IMR-90 (cell line): ENCODE measurements at regions not wholly inside any gene's neighbourhood (a gene's known extent, or its start where the extent isn't known, plus 50 kb on each side); places are given as distances from the start of the nearest gene placed in this dataset.
A peak's percentile ranks its signal among the peaks of the same experiment; 100 is the strongest.

Experiments used
- ATAC-seq: fragments of 200-7000 bp; cut with Tn5 transposase; 2 replicates; pipeline ENCODE4 v1.9.1; 2020; ENCODE audit warnings: low read depth, mild to moderate bottlenecking, moderate library complexity
- BruUV-seq: library from RNA; stranded (reverse); fragments of 400-500 nt; replicated peaks from 2 replicates; lab custom pipeline; 2021; lab: Mats Ljungman, UMichigan
- CTCF ChIA-PET: fragments of 300-600 bp; formaldehyde crosslinking; extraction: SDS; loops from one replicate; lab custom pipeline; 2021; ENCODE audit warnings: antibody characterized with exemption; lab: Yijun Ruan, JAX
- POLR2A ChIA-PET: fragments of 300-600 bp; sonication (Branson Sonifier 250); formaldehyde crosslinking; loops from one replicate; lab custom pipeline; 2022; ENCODE audit warnings: antibody characterized with exemption; ENCODE audit not compliant: unreplicated experiment; lab: Charles Lee
- DNase-seq: peaks from one replicate; pipeline ENCODE4 v3.0.0; 2013
- H2AFZ ChIP-seq: replicated peaks from 2 replicates; pipeline ENCODE3; 2013; ENCODE audit warnings: low read length, mild to moderate bottlenecking; ENCODE audit not compliant: poor library complexity
- H2AK5ac ChIP-seq: 2 replicates; pipeline ENCODE4 v1.6.1; 2013; ENCODE audit warnings: low read depth, low read length, inconsistent platforms
- H2AK9ac ChIP-seq: replicated peaks from 2 replicates; pipeline ENCODE3; 2013; ENCODE audit warnings: mild to moderate bottlenecking, low read depth, low read length, moderate library complexity; ENCODE audit not compliant: poor library complexity
- H2BK120ac ChIP-seq: 2 replicates; pipeline ENCODE4 v1.6.1; 2013; ENCODE audit warnings: low read depth, low read length, inconsistent platforms
- H2BK15ac ChIP-seq: 3 replicates; pipeline ENCODE4 v1.6.1; 2013; ENCODE audit warnings: low read depth, low read length, inconsistent platforms
- H2BK20ac ChIP-seq: 2 replicates; pipeline ENCODE4 v1.6.1; 2013; ENCODE audit warnings: low read depth, mild to moderate bottlenecking, inconsistent platforms, low read length, moderate library complexity
- H2BK5ac ChIP-seq: 2 replicates; pipeline ENCODE4 v1.6.1; 2013; ENCODE audit warnings: mild to moderate bottlenecking, low read depth, low read length, inconsistent platforms; ENCODE audit not compliant: poor library complexity, severe bottlenecking
- H3K14ac ChIP-seq: replicated peaks from 2 replicates; pipeline ENCODE4 v1.6.1; 2013; ENCODE audit warnings: low read depth, low read length, inconsistent platforms
- H3K18ac ChIP-seq: 2 replicates; pipeline ENCODE4 v1.6.1; 2013; ENCODE audit warnings: low read depth, low read length, control low read depth
- H3K23ac ChIP-seq: 2 replicates; pipeline ENCODE4 v1.6.1; 2013; ENCODE audit warnings: low read depth, low read length, inconsistent platforms
- H3K27ac ChIP-seq: 2 replicates; pipeline ENCODE4 v1.5.1; 2013; ENCODE audit warnings: mild to moderate bottlenecking, control low read depth, low read length; ENCODE audit not compliant: insufficient read depth
- H3K27me3 ChIP-seq: 2 replicates; pipeline ENCODE4 v1.6.1; 2013; ENCODE audit warnings: low read length; ENCODE audit not compliant: control insufficient read depth, insufficient read depth
- H3K36me3 ChIP-seq: 2 replicates; pipeline ENCODE4 v1.6.1; 2013; ENCODE audit warnings: low read length, mixed read lengths; ENCODE audit not compliant: control insufficient read depth, insufficient read depth
- H3K4ac ChIP-seq: 2 replicates; pipeline ENCODE4 v1.6.1; 2013; ENCODE audit warnings: low read depth, low read length, inconsistent platforms
- H3K4me1 ChIP-seq: 2 replicates; pipeline ENCODE4 v1.6.1; 2013; ENCODE audit warnings: low read length, mixed read lengths; ENCODE audit not compliant: control insufficient read depth, insufficient read depth
- H3K4me2 ChIP-seq: 2 replicates; pipeline ENCODE4 v1.6.1; 2013; ENCODE audit warnings: low read depth, mild to moderate bottlenecking, control low read depth, low read length, moderate library complexity
- H3K4me3 ChIP-seq: 2 replicates; pipeline ENCODE4 v1.5.1; 2013; ENCODE audit warnings: low read depth, mild to moderate bottlenecking, control low read depth, low read length, moderate library complexity; ENCODE audit not compliant: insufficient read depth
- H3K56ac ChIP-seq: 2 replicates; pipeline ENCODE4 v1.6.1; 2013; ENCODE audit warnings: low read length, inconsistent platforms; ENCODE audit not compliant: insufficient read depth; ENCODE audit errors: extremely low read depth
- H3K79me1 ChIP-seq, 2 experiments: 2 replicates each; pipeline ENCODE4 v1.6.1; 2013; ENCODE audit warnings: low read length in 2 of 2, inconsistent platforms in 1 of 2, low read depth in 1 of 2
- H3K9ac ChIP-seq: 2 replicates; pipeline ENCODE4 v1.6.1; 2013; ENCODE audit warnings: low read depth, low read length, control low read depth
- H3K9me1 ChIP-seq: 2 replicates; pipeline ENCODE4 v1.6.1; 2013; ENCODE audit warnings: low read length, inconsistent platforms; ENCODE audit not compliant: insufficient read depth
- H3K9me3 ChIP-seq: 2 replicates; pipeline ENCODE4 v1.6.1; 2013; ENCODE audit warnings: low read length; ENCODE audit not compliant: control insufficient read depth, insufficient read depth
- H4K20me1 ChIP-seq: 2 replicates; pipeline ENCODE4 v1.6.1; 2013; ENCODE audit warnings: low read length, inconsistent platforms; ENCODE audit not compliant: insufficient read depth
- H4K5ac ChIP-seq: 2 replicates; pipeline ENCODE4 v1.6.1; 2013; ENCODE audit warnings: mild to moderate bottlenecking, low read depth, low read length, control low read depth
- H4K8ac ChIP-seq, 2 experiments: 2 replicates each; pipeline ENCODE4 v1.6.1; 2013; ENCODE audit warnings: low read depth in 2 of 2, low read length in 2 of 2, control low read depth in 1 of 2, inconsistent platforms in 1 of 2
- H4K91ac ChIP-seq: 2 replicates; pipeline ENCODE4 v1.6.1; 2013; ENCODE audit warnings: low read depth, low read length, inconsistent platforms; ENCODE audit not compliant: insufficient read depth
- CEBPB ChIP-seq: IDR thresholded peaks from 2 replicates; pipeline ENCODE4 v1.6.1; 2012; ENCODE audit warnings: low read depth, low read length, improper control_type of control experiment
- POLR2A ChIP-seq: IDR thresholded peaks from 2 replicates; pipeline ENCODE4 v1.6.1; 2012; ENCODE audit warnings: mild to moderate bottlenecking, low read depth, low read length
- WGBS, 2 experiments: methylation state at CpG; one replicate each; pipeline versions ENCODE4 v1.1.5 to v1.1.7; 2013; ENCODE audit warnings: missing lambda C conversion rate in 2 of 2; ENCODE audit not compliant: insufficient read length in 1 of 2; ENCODE audit errors: extremely low coverage in 2 of 2; 5-methylcytosine and 5-hydroxymethylcytosine counted together
- dilution Hi-C: fragments of 300-500 bp; cut with HindIII; formaldehyde crosslinking; loops from one replicate; pipeline ENCODE4 v1.14.3; 2018; ENCODE audit warnings: low sequenced_read_pairs; ENCODE audit not compliant: unreplicated experiment
- in situ Hi-C: fragments of 300-500 bp; cut with MboI; formaldehyde crosslinking; loops from 3 replicates; pipeline ENCODE4 v1.14.3; 2019; ENCODE audit warnings: low sequenced_read_pairs, inconsistent platforms, mixed read lengths
- intact Hi-C: fragments of 100-400 bp; cut with micrococcal nuclease; formaldehyde crosslinking; loops from 2 replicates; pipeline ENCODE4 v1.10.0; 2022

DNA sequence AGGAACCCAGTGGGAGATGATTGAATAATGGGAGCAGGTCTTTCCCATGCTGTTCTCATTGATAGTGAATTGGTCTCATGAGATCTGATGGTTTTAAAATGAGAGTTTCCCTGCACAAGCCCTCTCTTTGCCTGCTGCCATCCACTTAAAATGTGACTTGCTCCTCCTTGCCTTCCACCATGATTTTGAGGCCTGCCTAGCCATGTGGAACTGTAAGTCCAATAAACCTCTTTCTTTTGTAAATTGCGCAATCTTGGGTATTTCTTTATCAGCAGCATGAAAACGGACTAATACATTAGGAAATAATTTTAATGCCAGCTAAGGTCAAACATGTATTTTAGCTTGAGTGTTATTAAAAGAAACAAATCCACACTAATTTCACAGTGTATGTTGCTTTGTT, 517.6 kb upstream of the ALCAM start:
- no peak overlapping the region; the same call in 2 of the 3 replicates for H2BK15ac ChIP-seq
- H2AFZ ChIP-seq: no peak overlapping the region
- no peak overlapping the region for H3K14ac ChIP-seq
- TF ChIP-seq CEBPB (peak; percentile 92), POLR2A (no peak)
- H3K9me1 ChIP-seq: no peaks in the 10 kb centered on the region
- no peak overlapping the region for H4K5ac ChIP-seq
- no peak overlapping the region for H3K4ac ChIP-seq
- no peak overlapping the region for H3K56ac ChIP-seq
- H3K27ac ChIP-seq: no peak overlapping the region
- no peaks in the 10 kb centered on the region for H3K27me3 ChIP-seq
- H2BK120ac ChIP-seq: no peak overlapping the region
- no peaks in the 10 kb centered on the region for H3K36me3 ChIP-seq
- intact Hi-C loops: no loop called here
- H3K4me1 ChIP-seq: peaks cover 6% of the 10 kb centered on the region
- no CpG with 5 or more reads among the region's 2 CpGs for WGBS, 2 experiments
- H4K8ac ChIP-seq: no peak overlapping the region
- no peak overlapping the region for H3K18ac ChIP-seq
- no peak for ATAC-seq
- no peak overlapping the region for H3K4me2 ChIP-seq
- H2BK5ac ChIP-seq: no peak overlapping the region
- H2AK9ac ChIP-seq: no peak overlapping the region
- peaks cover 4% of the 10 kb centered on the region for H3K9me3 ChIP-seq
- no peak overlapping the region for H3K23ac ChIP-seq
- no peak overlapping the region for H4K91ac ChIP-seq
- dilution Hi-C loops: no loop called here
- no peak overlapping the region for H3K9ac ChIP-seq
- no peak overlapping the region for H2BK20ac ChIP-seq
- peaks cover 0 to 6% of the 10 kb centered on the region in 2 experiments; a peak in 1 of 4 replicates for H3K79me1 ChIP-seq
- H4K20me1 ChIP-seq: no peaks in the 10 kb centered on the region
- no peak overlapping the region for H2AK5ac ChIP-seq
- ChIA-PET POLR2A (no interaction called here), CTCF (no interaction called here)
- in situ Hi-C loops: no loop called here
- BruUV-seq: no TSS peak
- DNase-seq: no peak
- H3K4me3 ChIP-seq: no peak overlapping the region
